ENCODE measurements at regions not wholly inside any gene's neighbourhood (a gene's known extent, or its start where the extent isn't known, plus 50 kb on each side); places are given as distances from the start of the nearest gene placed in this dataset.

DNA sequence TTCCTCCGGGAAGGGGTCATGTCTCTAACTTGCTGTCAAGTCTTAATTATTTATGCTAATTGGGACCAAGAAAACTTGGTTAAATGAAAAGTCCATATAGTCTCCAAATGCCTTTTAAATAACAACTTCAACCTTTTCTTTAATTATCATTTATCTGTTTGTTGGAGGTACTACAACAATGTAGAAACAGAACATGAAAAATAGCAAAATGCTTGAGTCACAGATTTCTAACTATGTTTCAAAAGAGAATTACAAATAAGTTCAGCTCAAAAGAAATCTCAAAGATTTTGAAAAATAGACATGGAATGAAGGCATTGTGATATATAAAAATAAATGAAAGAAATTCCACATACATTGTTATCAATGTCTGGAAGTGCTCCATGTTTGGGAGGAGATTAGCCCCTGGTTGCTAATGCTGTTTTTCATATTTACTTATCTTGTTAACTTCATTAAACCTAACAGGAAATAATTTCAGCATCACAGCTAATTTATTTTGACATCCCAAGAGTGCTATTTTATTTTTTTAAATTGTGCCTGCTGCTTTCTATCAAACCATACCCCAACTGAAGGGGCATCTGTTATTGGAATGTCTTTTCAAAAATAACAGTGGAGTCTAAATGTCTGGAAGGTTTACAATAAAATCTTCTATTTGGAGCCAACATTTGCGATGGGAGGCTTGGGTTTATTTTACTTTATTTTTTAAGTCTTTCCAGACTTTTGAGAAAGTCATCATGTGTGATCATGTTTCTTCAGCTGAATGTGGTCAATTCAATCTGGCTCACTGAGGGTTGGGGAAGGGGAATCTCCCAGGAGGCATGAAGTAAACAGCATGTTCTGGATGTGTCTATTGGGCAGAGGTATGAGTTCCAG is 53.1 kb upstream of the ANKRD55 start:
- no peak for DNase-seq

DNA sequence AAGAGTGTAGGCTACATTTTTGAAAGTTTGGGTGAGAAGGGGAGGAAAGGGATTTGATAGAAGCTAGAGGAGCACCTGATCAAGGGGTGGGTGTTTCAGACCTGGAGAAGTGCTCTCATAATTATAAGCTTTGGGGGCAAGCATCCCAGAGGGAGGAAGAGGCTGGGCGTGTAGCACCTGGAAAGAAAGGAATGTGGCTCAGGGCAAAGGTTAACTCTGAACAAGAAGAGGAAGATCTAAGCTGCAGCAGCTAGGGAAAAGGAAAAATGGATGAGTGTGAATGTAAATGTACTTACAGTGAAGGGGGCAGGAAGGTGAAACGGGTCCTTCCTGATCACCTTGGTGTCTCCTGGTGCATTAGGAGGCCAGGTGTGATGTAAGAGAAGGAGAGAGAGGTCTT is 49.8 kb upstream of the ANKRD55 start:
- no peak for DNase-seq

All from GOT3 (cell line).